GM19395 (cell line): ENCODE measurements at regions not wholly inside any gene's neighbourhood (a gene's known extent, or its start where the extent isn't known, plus 50 kb on each side); places are given as distances from the start of the nearest gene placed in this dataset.
"Not testable (repeated sequence)": the region's sequence is repeated elsewhere in the genome, so short reads cannot be mapped to it uniquely, and the experiment has no call there.

Experiments used
- ATAC-seq: cut with Tn5 transposase; IDR thresholded peaks from one replicate; pipeline ENCODE4 v1.9.1; 2021; ENCODE audit warnings: mild to moderate bottlenecking, moderate library complexity; ENCODE audit not compliant: unreplicated experiment

GRCh38 chr6:150456466-150456865 is 87.7 kb downstream of the IYD start:
- ATAC-seq, result no peak

GRCh38 chr6:150456902-150457643 is 88.3 kb downstream of the IYD start:
- no peak for ATAC-seq

GRCh38 chr6:150458579-150458978 is 89.8 kb downstream of the IYD start:
- no peak for ATAC-seq

- no peak for ATAC-seq
These were observed 95.0 kb downstream of the IYD start for GRCh38 chr6:150463852-150464251.

- no peak for ATAC-seq
These were observed 96.2 kb downstream of the IYD start for GRCh38 chr6:150464966-150465365.

GRCh38 chr6:150465610-150466009 is 96.8 kb downstream of the IYD start:
- ATAC-seq, result no peak

- ATAC-seq, result no peak
These were observed 97.4 kb downstream of the IYD start for GRCh38 chr6:150466196-150466595.

- no peak for ATAC-seq
These were observed 101.3 kb downstream of the IYD start for GRCh38 chr6:150470131-150470530.

GRCh38 chr6:150470960-150471665 is 102.3 kb downstream of the IYD start:
- ATAC-seq, result no peak

GRCh38 chr6:150478656-150479545 is 110.1 kb downstream of the IYD start:
- ATAC-seq, result no peak

- no peak for ATAC-seq
These were observed 114.1 kb downstream of the IYD start for GRCh38 chr6:150482883-150483409.

- no peak for ATAC-seq
These were observed 114.3 kb upstream of the PLEKHG1 start for GRCh38 chr6:150485161-150485958.

GRCh38 chr6:150486048-150486447 is 113.6 kb upstream of the PLEKHG1 start:
- no peak for ATAC-seq

- no peak for ATAC-seq
These were observed 109.1 kb upstream of the PLEKHG1 start for GRCh38 chr6:150490586-150490985.

GRCh38 chr6:150491131-150491810 is 108.4 kb upstream of the PLEKHG1 start:
- peak; percentile 94 for ATAC-seq

- ATAC-seq, result no peak
These were observed 107.9 kb upstream of the PLEKHG1 start for GRCh38 chr6:150491811-150492172.

GRCh38 chr6:150492507-150492906 is 107.2 kb upstream of the PLEKHG1 start:
- no peak for ATAC-seq

GRCh38 chr6:150492941-150493340 is 106.7 kb upstream of the PLEKHG1 start:
- ATAC-seq, result no peak

- ATAC-seq, result not testable (repeated sequence)
These were observed 106.1 kb upstream of the PLEKHG1 start for GRCh38 chr6:150493552-150493951.

GRCh38 chr6:150494241-150494640 is 105.4 kb upstream of the PLEKHG1 start:
- no peak for ATAC-seq
